Tibial artery (tissue), 4 donors: ENCODE measurements at regions not wholly inside any gene's neighbourhood (a gene's known extent, or its start where the extent isn't known, plus 50 kb on each side); places are given as distances from the start of the nearest gene placed in this dataset.
"Not testable (repeated sequence)": the region's sequence is repeated elsewhere in the genome, so short reads cannot be mapped to it uniquely, and the experiment has no call there.

ENCODE experiments used
- DNase-seq, 2 donors: peaks; one replicate each; pipeline ENCODE4 v3.0.0-alpha.2; 2019
- H3K27ac ChIP-seq, 2 donors: fragments of 200-600 bp; sonication (generic) in 1 of 2; 1 replicate in 1 of 2; 2 replicates in 1 of 2; pipeline ENCODE4 v1.5.1; 2018 to 2019; ENCODE audit warnings: mild to moderate bottlenecking in 1 of 2
- H3K27me3 ChIP-seq, 2 donors: fragments of 200-600 bp; sonication (generic) in 1 of 2; one replicate each; pipeline versions ENCODE4 v1.5.1 to v1.6.0; 2016 to 2019
- H3K36me3 ChIP-seq, 3 donors: fragments of 200-600 bp; sonication (generic) in 2 of 3; one replicate each; pipeline ENCODE4 v1.5.1; 2016 to 2019; ENCODE audit warnings: mild to moderate bottlenecking in 2 of 3
- H3K4me1 ChIP-seq, 4 donors: fragments of 200-600 bp; sonication (generic) in 2 of 4; 1 replicate in 3 of 4; 2 replicates in 1 of 4; pipeline ENCODE4 v1.5.1; 2016 to 2019
- H3K4me3 ChIP-seq, 2 donors: fragments of 200-600 bp; sonication (generic) in 1 of 2; 1 replicate in 1 of 2; 2 replicates in 1 of 2; pipeline ENCODE4 v1.5.1; 2018 to 2019; ENCODE audit warnings: mild to moderate bottlenecking in 2 of 2
- H3K9me3 ChIP-seq, 3 donors: fragments of 200-600 bp; sonication (generic) in 1 of 3; one replicate each; pipeline ENCODE4 v1.5.1; 2016 to 2019
- CTCF ChIP-seq, 2 experiments: fragments of 200-600 bp in 1 of 2; fragments of 450-650 bp in 1 of 2; IDR thresholded peaks; one replicate each; pipeline ENCODE4 v1.5.1; 2017 to 2019; ENCODE audit warnings: antibody characterized with exemption in 2 of 2, mild to moderate bottlenecking in 1 of 2, moderate library complexity in 1 of 2
- intact Hi-C: fragments of 100-400 bp; cut with DNase I; formaldehyde crosslinking; loops from one replicate; pipeline ENCODE4 v1.15.0; 2023; ENCODE audit warnings: low total_unique reads

- intact Hi-C loops: no loop called here
- H3K27ac ChIP-seq: no peak overlapping the region
- H3K9me3 ChIP-seq: no peaks in the 10 kb centered on the region
- no peak for TF ChIP-seq CTCF (IDR thresholded peaks at IDR 0.05)
- H3K4me3 ChIP-seq: no peak overlapping the region
- no peak for DNase-seq
- no peaks in the 10 kb centered on the region for H3K27me3 ChIP-seq
- no peaks in the 10 kb centered on the region for H3K4me1 ChIP-seq
- no peaks in the 10 kb centered on the region for H3K36me3 ChIP-seq
Measured at GRCh38 chr11:101262995-101263394, 133.4 kb upstream of the PGR start.

GRCh38 chr11:101262258-101262657, 132.6 kb upstream of the PGR start:
- Histone ChIP-seq H3K36me3 (no peaks in the 10 kb centered on the region), H3K27ac (no peak overlapping the region), H3K9me3 (no peaks in the 10 kb centered on the region), H3K4me3 (no peak overlapping the region), H3K27me3 (no peaks in the 10 kb centered on the region), H3K4me1 (no peaks in the 10 kb centered on the region)
- intact Hi-C loops: no loop called here
- no peak for TF ChIP-seq CTCF (IDR thresholded peaks at IDR 0.05)
- no peak for DNase-seq

GRCh38 chr11:101255036-101255435, 125.4 kb upstream of the PGR start:
- no peak overlapping the region for H3K27ac ChIP-seq
- no peak for DNase-seq
- no peaks in the 10 kb centered on the region for H3K9me3 ChIP-seq
- TF ChIP-seq CTCF (IDR thresholded peaks at IDR 0.05): no peak
- peaks cover 0 to 13% (median 2%) of the 10 kb centered on the region in 4 donors for H3K4me1 ChIP-seq
- no peaks in the 10 kb centered on the region for H3K27me3 ChIP-seq
- H3K4me3 ChIP-seq: no peak overlapping the region
- intact Hi-C loops: no loop called here
- H3K36me3 ChIP-seq: no peaks in the 10 kb centered on the region

GRCh38 chr11:101254037-101254436, 124.4 kb upstream of the PGR start:
- Histone ChIP-seq H3K36me3 (no peaks in the 10 kb centered on the region), H3K4me1 (peaks cover 0 to 13% (median 2%) of the 10 kb centered on the region in 4 donors), H3K27ac (peak overlapping the region; percentile 52 to 55), H3K4me3 (peak overlapping the region in 1 of 2 donors; percentile 7), H3K27me3 (no peaks in the 10 kb centered on the region), H3K9me3 (no peaks in the 10 kb centered on the region)
- TF ChIP-seq CTCF (IDR thresholded peaks at IDR 0.05): no peak
- intact Hi-C loops: no loop called here
- no peak for DNase-seq

GRCh38 chr11:101245635-101246034, 116.0 kb upstream of the PGR start:
- peaks cover 0 to 14% (median 0%) of the 10 kb centered on the region in 4 donors for H3K4me1 ChIP-seq
- H3K9me3 ChIP-seq, DNase-seq, intact Hi-C loops, H3K27ac ChIP-seq, H3K27me3 ChIP-seq, H3K4me3 ChIP-seq, H3K36me3 ChIP-seq: not testable (repeated sequence)

GRCh38 chr11:101245081-101245480, 115.5 kb upstream of the PGR start:
- H3K36me3 ChIP-seq, DNase-seq, H3K27ac ChIP-seq, intact Hi-C loops, H3K4me3 ChIP-seq, H3K27me3 ChIP-seq, H3K9me3 ChIP-seq: not testable (repeated sequence)
- peaks cover 0 to 14% (median 0%) of the 10 kb centered on the region in 4 donors for H3K4me1 ChIP-seq

- H3K36me3 ChIP-seq: no peaks in the 10 kb centered on the region
- H3K9me3 ChIP-seq: no peaks in the 10 kb centered on the region
- H3K27ac ChIP-seq: no peak overlapping the region
- DNase-seq: no peak
- peaks cover 0 to 27% (median 0%) of the 10 kb centered on the region in 4 donors for H3K4me1 ChIP-seq
- H3K27me3 ChIP-seq: no peaks in the 10 kb centered on the region
- intact Hi-C loops: no loop called here
- no peak overlapping the region for H3K4me3 ChIP-seq
- TF ChIP-seq CTCF (IDR thresholded peaks at IDR 0.05): no peak
Measured at GRCh38 chr11:101241160-101241795, 111.7 kb upstream of the PGR start.

GRCh38 chr11:101231207-101231834, 101.7 kb upstream of the PGR start:
- H3K4me1 ChIP-seq, H3K9me3 ChIP-seq, H3K36me3 ChIP-seq, intact Hi-C loops, H3K27ac ChIP-seq, H3K27me3 ChIP-seq, H3K4me3 ChIP-seq, DNase-seq: not testable (repeated sequence)
